ENCODE measurements at regions not wholly inside any gene's neighbourhood (a gene's known extent, or its start where the extent isn't known, plus 50 kb on each side); places are given as distances from the start of the nearest gene placed in this dataset.

GRCh38 chr3:53401154-53401553 is 53.8 kb upstream of the DCP1A start:
- Histone ChIP-seq H2BK5ac (ENCODE audit: low read length) (no peak overlapping the region), H3K9ac (ENCODE audit: low read depth, low read length, poor library complexity) (no peak overlapping the region), H2BK12ac (ENCODE audit: low read length) (no peak overlapping the region), H3K4me1 (ENCODE audit: control insufficient read depth in 2 of 2, insufficient read depth in 1 of 2, low read depth in 1 of 2, low read length in 2 of 2) (no peaks in the 10 kb centered on the region), H2AK5ac (ENCODE audit: low read depth, low read length) (no peak overlapping the region), H3K4me3 (ENCODE audit: low read length in 2 of 2) (no peak overlapping the region), H3K4me2 (ENCODE audit: insufficient read depth, low read length, poor library complexity, severe bottlenecking) (no peak overlapping the region), H3K14ac (ENCODE audit: low read length) (no peak overlapping the region), H3K18ac (ENCODE audit: low read length) (no peak overlapping the region), H2AFZ (ENCODE audit: low read length) (no peak overlapping the region), H3K9me3 (replicated peaks in 1 of 2; ENCODE audit: control insufficient read depth in 2 of 2, insufficient read depth in 1 of 2, low read depth in 1 of 2, low read length in 2 of 2) (no peaks in the 10 kb centered on the region), H3K27ac (replicated peaks; ENCODE audit: low read length) (no peak overlapping the region), H4K91ac (ENCODE audit: low read depth, low read length, poor library complexity) (no peak overlapping the region), H2BK120ac (ENCODE audit: low read depth, low read length) (no peak overlapping the region), H4K8ac (ENCODE audit: low read depth, low read length) (no peak overlapping the region), H3K4ac (ENCODE audit: low read length) (no peak overlapping the region), H3K79me1 (ENCODE audit: low read depth, low read length) (no peaks in the 10 kb centered on the region), H3K23ac (ENCODE audit: low read depth, low read length, poor library complexity) (no peak overlapping the region), H3K36me3 (replicated peaks in 1 of 2; ENCODE audit: control insufficient read depth in 2 of 2, insufficient read depth in 2 of 2, low read length in 2 of 2) (no peaks in the 10 kb centered on the region), H3K27me3 (ENCODE audit: control insufficient read depth in 3 of 3, insufficient read depth in 3 of 3, low read depth in 1 of 3, low read length in 3 of 3) (peaks cover 0 to 3% (median 2%) of the 10 kb centered on the region in 3 experiments), H2BK15ac (ENCODE audit: low read length) (no peak overlapping the region)
- no CpG with 5 or more reads among the region's 1 CpG for WGBS, 2 donors (ENCODE audit: extremely low coverage in 2 of 2, insufficient read length in 2 of 2, insufficient replicate concordance in 1 of 2)
- DNase-seq (ENCODE audit: low spot score) = no peak

GRCh38 chr3:53402326-53402725 is 55.0 kb upstream of the DCP1A start:
- Histone ChIP-seq H3K4me3 (ENCODE audit: low read length in 2 of 2) (no peak overlapping the region), H2AK5ac (ENCODE audit: low read depth, low read length) (no peak overlapping the region), H3K23ac (ENCODE audit: low read depth, low read length, poor library complexity) (no peak overlapping the region), H2BK15ac (ENCODE audit: low read length) (no peak overlapping the region), H2AFZ (ENCODE audit: low read length) (no peak overlapping the region), H3K27me3 (ENCODE audit: control insufficient read depth in 3 of 3, insufficient read depth in 3 of 3, low read depth in 1 of 3, low read length in 3 of 3) (peaks cover 0 to 3% (median 2%) of the 10 kb centered on the region in 3 experiments), H3K4me2 (ENCODE audit: insufficient read depth, low read length, poor library complexity, severe bottlenecking) (no peak overlapping the region), H3K9ac (ENCODE audit: low read depth, low read length, poor library complexity) (no peak overlapping the region), H3K79me1 (ENCODE audit: low read depth, low read length) (no peaks in the 10 kb centered on the region), H3K9me3 (replicated peaks in 1 of 2; ENCODE audit: control insufficient read depth in 2 of 2, insufficient read depth in 1 of 2, low read depth in 1 of 2, low read length in 2 of 2) (no peaks in the 10 kb centered on the region), H3K4ac (ENCODE audit: low read length) (no peak overlapping the region), H3K36me3 (replicated peaks in 1 of 2; ENCODE audit: control insufficient read depth in 2 of 2, insufficient read depth in 2 of 2, low read length in 2 of 2) (no peaks in the 10 kb centered on the region), H2BK5ac (ENCODE audit: low read length) (no peak overlapping the region), H2BK12ac (ENCODE audit: low read length) (no peak overlapping the region), H4K8ac (ENCODE audit: low read depth, low read length) (no peak overlapping the region), H3K18ac (ENCODE audit: low read length) (no peak overlapping the region), H4K91ac (ENCODE audit: low read depth, low read length, poor library complexity) (no peak overlapping the region), H3K27ac (replicated peaks; ENCODE audit: low read length) (no peak overlapping the region), H3K14ac (ENCODE audit: low read length) (peak overlapping the region; percentile 38), H2BK120ac (ENCODE audit: low read depth, low read length) (no peak overlapping the region), H3K4me1 (ENCODE audit: control insufficient read depth in 2 of 2, insufficient read depth in 1 of 2, low read depth in 1 of 2, low read length in 2 of 2) (no peaks in the 10 kb centered on the region)
- no CpG with 5 or more reads among the region's 3 CpGs for WGBS, 2 donors (ENCODE audit: extremely low coverage in 2 of 2, insufficient read length in 2 of 2, insufficient replicate concordance in 1 of 2)
- DNase-seq (ENCODE audit: low spot score) = no peak

GRCh38 chr3:53411371-53411770 is 64.0 kb upstream of the DCP1A start:
- Histone ChIP-seq H2AFZ (ENCODE audit: low read length) (no peak overlapping the region), H3K4me1 (ENCODE audit: control insufficient read depth in 2 of 2, insufficient read depth in 1 of 2, low read depth in 1 of 2, low read length in 2 of 2) (no peaks in the 10 kb centered on the region), H2BK12ac (ENCODE audit: low read length) (no peak overlapping the region), H2BK15ac (ENCODE audit: low read length) (no peak overlapping the region), H3K27ac (replicated peaks; ENCODE audit: low read length) (no peak overlapping the region), H4K8ac (ENCODE audit: low read depth, low read length) (no peak overlapping the region), H3K4me2 (ENCODE audit: insufficient read depth, low read length, poor library complexity, severe bottlenecking) (no peak overlapping the region), H3K36me3 (replicated peaks in 1 of 2; ENCODE audit: control insufficient read depth in 2 of 2, insufficient read depth in 2 of 2, low read length in 2 of 2) (no peaks in the 10 kb centered on the region), H2AK5ac (ENCODE audit: low read depth, low read length) (no peak overlapping the region), H3K4me3 (ENCODE audit: low read length in 2 of 2) (no peak overlapping the region), H3K79me1 (ENCODE audit: low read depth, low read length) (no peaks in the 10 kb centered on the region), H3K14ac (ENCODE audit: low read length) (no peak overlapping the region), H3K4ac (ENCODE audit: low read length) (no peak overlapping the region), H3K23ac (ENCODE audit: low read depth, low read length, poor library complexity) (no peak overlapping the region), H2BK5ac (ENCODE audit: low read length) (no peak overlapping the region), H2BK120ac (ENCODE audit: low read depth, low read length) (no peak overlapping the region), H4K91ac (ENCODE audit: low read depth, low read length, poor library complexity) (no peak overlapping the region), H3K18ac (ENCODE audit: low read length) (no peak overlapping the region), H3K27me3 (ENCODE audit: control insufficient read depth in 3 of 3, insufficient read depth in 3 of 3, low read depth in 1 of 3, low read length in 3 of 3) (peaks cover 0 to 3% (median 0%) of the 10 kb centered on the region in 3 experiments), H3K9me3 (replicated peaks in 1 of 2; ENCODE audit: control insufficient read depth in 2 of 2, insufficient read depth in 1 of 2, low read depth in 1 of 2, low read length in 2 of 2) (peaks cover 4 to 12% of the 10 kb centered on the region in 2 donors), H3K9ac (ENCODE audit: low read depth, low read length, poor library complexity) (no peak overlapping the region)
- DNase-seq (ENCODE audit: low spot score) = no peak

GRCh38 chr3:53412953-53413352 is 65.6 kb upstream of the DCP1A start:
- DNase-seq (ENCODE audit: low spot score) = no peak
- Histone ChIP-seq H2AK5ac (ENCODE audit: low read depth, low read length) (no peak overlapping the region), H4K91ac (ENCODE audit: low read depth, low read length, poor library complexity) (no peak overlapping the region), H2BK5ac (ENCODE audit: low read length) (no peak overlapping the region), H3K4me2 (ENCODE audit: insufficient read depth, low read length, poor library complexity, severe bottlenecking) (no peak overlapping the region), H2BK120ac (ENCODE audit: low read depth, low read length) (no peak overlapping the region), H3K79me1 (ENCODE audit: low read depth, low read length) (no peaks in the 10 kb centered on the region), H3K9me3 (replicated peaks in 1 of 2; ENCODE audit: control insufficient read depth in 2 of 2, insufficient read depth in 1 of 2, low read depth in 1 of 2, low read length in 2 of 2) (peaks cover 4 to 12% of the 10 kb centered on the region in 2 donors), H3K23ac (ENCODE audit: low read depth, low read length, poor library complexity) (no peak overlapping the region), H3K4me3 (ENCODE audit: low read length in 2 of 2) (no peak overlapping the region), H2AFZ (ENCODE audit: low read length) (no peak overlapping the region), H3K27ac (replicated peaks; ENCODE audit: low read length) (no peak overlapping the region), H2BK12ac (ENCODE audit: low read length) (no peak overlapping the region), H3K27me3 (ENCODE audit: control insufficient read depth in 3 of 3, insufficient read depth in 3 of 3, low read depth in 1 of 3, low read length in 3 of 3) (peaks cover 0 to 3% (median 0%) of the 10 kb centered on the region in 3 experiments), H3K4me1 (ENCODE audit: control insufficient read depth in 2 of 2, insufficient read depth in 1 of 2, low read depth in 1 of 2, low read length in 2 of 2) (no peaks in the 10 kb centered on the region), H3K36me3 (replicated peaks in 1 of 2; ENCODE audit: control insufficient read depth in 2 of 2, insufficient read depth in 2 of 2, low read length in 2 of 2) (no peaks in the 10 kb centered on the region), H3K14ac (ENCODE audit: low read length) (no peak overlapping the region), H3K9ac (ENCODE audit: low read depth, low read length, poor library complexity) (no peak overlapping the region), H3K18ac (ENCODE audit: low read length) (no peak overlapping the region), H3K4ac (ENCODE audit: low read length) (no peak overlapping the region), H4K8ac (ENCODE audit: low read depth, low read length) (no peak overlapping the region), H2BK15ac (ENCODE audit: low read length) (no peak overlapping the region)

Data from neuronal stem cell (in vitro differentiated cells).